ENCODE measurements at regions not wholly inside any gene's neighbourhood (a gene's known extent, or its start where the extent isn't known, plus 50 kb on each side); places are given as distances from the start of the nearest gene placed in this dataset.

GRCh38 chr13:84500016-84500415, 617.7 kb upstream of the SLITRK1 start:
- intact Hi-C loops (cut with micrococcal nuclease; ENCODE audit: unreplicated experiment): no loop called here
- H3K4me2 ChIP-seq (ENCODE audit: control insufficient read depth, insufficient read depth): no peak overlapping the region
- no peaks in the 10 kb centered on the region for H4K20me1 ChIP-seq (ENCODE audit: control insufficient read depth, insufficient read depth)
- POLR2A ChIA-PET: no interaction called here
- WGBS (ENCODE audit: insufficient coverage, insufficient replicate concordance, low lambda C conversion rate, missing lambda C conversion rate): 5% methylated on average over 1 of the region's 1 CpG
- RAD21 ChIA-PET (ENCODE audit: unreplicated experiment): interaction anchor here (0.8 kb wide), 2 partner anchors 20 to 24 kb away, joined by 3 to 4 read pairs; no protein-coding TSS in a partner anchor
- H3K4me1 ChIP-seq (ENCODE audit: control insufficient read depth, insufficient read depth, low read length): no peaks in the 10 kb centered on the region
- H2AFZ ChIP-seq (ENCODE audit: control insufficient read depth, low read depth, low read length): no peak overlapping the region
- no peaks in the 10 kb centered on the region for H3K27me3 ChIP-seq (replicated peaks in 1 of 2; ENCODE audit: control insufficient read depth in 2 of 2, insufficient read depth in 2 of 2, low read length in 1 of 2)
- no peaks in the 10 kb centered on the region for H3K79me2 ChIP-seq (ENCODE audit: control insufficient read depth, insufficient read depth, low read length)
- H3K9ac ChIP-seq (ENCODE audit: control insufficient read depth, insufficient read depth, low read length): no peak overlapping the region
- H3K9me3 ChIP-seq (replicated peaks; ENCODE audit: control insufficient read depth, insufficient read depth, low read length): no peaks in the 10 kb centered on the region
- BruUV-seq (replicated peaks): no TSS peak
- CTCF ChIA-PET: interaction anchor here (4.1 kb wide), 1 partner anchor 10 kb away, joined by 13 read pairs; no protein-coding TSS in a partner anchor
- DNase-seq (ENCODE audit: low read depth, low spot score) (no peak), FAIRE-seq (no peak), ATAC-seq (no peak)
- no peak overlapping the region for H3K27ac ChIP-seq (ENCODE audit: control insufficient read depth, insufficient read depth)
- no peak overlapping the region for H3K4me3 ChIP-seq
- SMC1A ChIA-PET (ENCODE audit: uncharacterized antibody, unreplicated experiment): interaction anchor here (1.3 to 4.2 kb wide), 5 partner anchors 10 to 76 kb away, joined by 3 to 26 read pairs (median 5); no protein-coding TSS in a partner anchor
- no peaks in the 10 kb centered on the region for H3K36me3 ChIP-seq (ENCODE audit: control insufficient read depth in 2 of 2, insufficient read depth in 2 of 2, low read length in 1 of 2)
- TF ChIP-seq ZBTB11 (CRISPR knock-in tag; IDR thresholded peaks at IDR 0.05): no peak
- TF ChIP-seq REST (IDR thresholded peaks at IDR 0.05; ENCODE audit: low read depth, low read length): no peak
- TF ChIP-seq ZBTB40 (IDR thresholded peaks at IDR 0.05; ENCODE audit: borderline replicate concordance): no peak
- TF ChIP-seq TCF12 (IDR thresholded peaks at IDR 0.05; ENCODE audit: low read depth, low read length): no peak
- no peak for TF ChIP-seq MEF2A (IDR thresholded peaks at IDR 0.05; ENCODE audit: insufficient read depth, low read depth, low read length)
- no peak for TF ChIP-seq ZSCAN29 (IDR thresholded peaks at IDR 0.05)
- no peak for TF ChIP-seq ELK1 (IDR thresholded peaks at IDR 0.05; ENCODE audit: low read depth, low read length)
- TF ChIP-seq ASH2L (IDR thresholded peaks at IDR 0.05; ENCODE audit: borderline replicate concordance, low read depth): no peak
- no peak for TF ChIP-seq ZNF274 (IDR thresholded peaks at IDR 0.05; ENCODE audit: insufficient read depth, insufficient read length)
- no peak for TF ChIP-seq EGR1 (IDR thresholded peaks at IDR 0.05; ENCODE audit: borderline replicate concordance in 1 of 2, low read depth in 2 of 2, low read length in 2 of 2)
- in situ Hi-C loops (cut with MboI): no loop called here
